ENCODE measurements at regions not wholly inside any gene's neighbourhood (a gene's known extent, or its start where the extent isn't known, plus 50 kb on each side); places are given as distances from the start of the nearest gene placed in this dataset.

DNA sequence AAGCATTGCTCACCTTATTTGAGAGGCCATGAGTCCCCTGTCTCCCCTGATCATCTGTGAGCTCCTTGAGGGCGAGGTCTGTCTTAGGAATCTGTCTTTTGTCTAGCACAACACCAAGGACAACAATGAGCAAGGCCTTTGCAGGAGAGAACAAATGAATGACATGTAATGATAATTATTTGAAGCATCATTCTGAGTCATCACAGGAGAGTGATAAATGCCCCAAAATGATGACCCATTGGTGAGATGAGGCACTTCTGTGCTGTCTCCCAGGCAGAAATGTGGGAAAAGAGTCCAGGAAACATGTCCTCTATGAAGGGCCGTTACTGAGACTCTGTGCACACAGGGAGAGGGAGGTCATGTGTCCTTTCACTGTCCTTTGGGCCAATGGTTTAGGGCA, 105.2 kb upstream of the LRFN2 start:
- TF ChIP-seq POLR2A (IDR thresholded peaks at IDR 0.05) (no peak), CTCF (IDR thresholded peaks at IDR 0.05 in 4 of 5, conservative IDR thresholded peaks at IDR 0.05 in 1 of 5) (no peak)
